ENCODE measurements at regions not wholly inside any gene's neighbourhood (a gene's known extent, or its start where the extent isn't known, plus 50 kb on each side); places are given as distances from the start of the nearest gene placed in this dataset.

DNA sequence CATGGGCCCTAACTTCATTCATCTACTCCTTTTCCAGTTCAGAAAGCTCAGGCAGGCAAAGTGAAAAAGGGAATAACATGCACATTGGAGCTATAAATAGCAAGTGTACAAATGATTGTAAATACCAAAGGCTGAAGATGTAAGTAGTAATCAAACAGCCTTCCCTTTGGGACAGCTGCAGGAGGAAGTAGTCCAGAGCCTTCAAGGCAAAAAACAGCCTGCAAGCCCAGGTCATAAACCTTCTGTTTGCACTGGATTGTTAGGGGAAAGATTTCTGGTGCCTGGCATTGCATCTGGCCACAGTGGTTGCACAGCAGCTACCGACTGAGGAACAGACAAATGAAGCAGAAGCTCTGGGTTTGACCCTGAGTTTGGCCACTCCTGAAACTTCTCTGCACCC lies 98.6 kb upstream of the PMFBP1 start:
- DNase-seq (ENCODE audit: low spot score in 2 of 2), result no peak
- H3K4me3 Mint-ChIP-seq, result no peak overlapping the region
- H3K36me3 Mint-ChIP-seq (ENCODE audit: insufficient read depth), result no peaks in the 10 kb centered on the region
- no peaks in the 10 kb centered on the region for H3K27me3 Mint-ChIP-seq
- ATAC-seq (replicated peaks; ENCODE audit: extremely low read depth, poor library complexity, severe bottlenecking), result no peak
- H3K4me1 Mint-ChIP-seq, result no peaks in the 10 kb centered on the region
- H3K27ac Mint-ChIP-seq (ENCODE audit: low read depth), result no peak overlapping the region
- H3K9me3 Mint-ChIP-seq, result no peaks in the 10 kb centered on the region

DNA sequence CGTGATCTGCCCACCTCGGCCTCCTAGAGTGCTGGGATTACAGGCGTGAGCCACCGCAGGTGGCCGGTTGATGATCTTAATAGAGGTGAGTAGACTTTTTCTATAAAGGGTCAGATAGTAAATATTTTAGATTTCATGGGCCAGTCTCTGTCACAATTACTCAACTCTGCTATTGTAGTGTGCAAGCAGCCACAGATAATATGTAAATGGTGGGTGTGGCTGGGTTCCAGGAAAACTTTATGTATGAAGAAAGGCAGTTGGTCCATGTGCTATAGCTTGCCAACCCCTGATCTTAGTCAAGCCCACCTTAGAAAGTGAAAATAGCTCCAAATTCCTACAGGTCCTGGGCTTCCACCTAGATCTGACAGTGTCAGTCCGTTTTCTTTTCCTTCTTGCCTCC lies 94.9 kb upstream of the PMFBP1 start:
- Mint-ChIP-seq H3K9me3 (no peaks in the 10 kb centered on the region), H3K4me3 (no peak overlapping the region)
- no peak for ATAC-seq (replicated peaks; ENCODE audit: extremely low read depth, poor library complexity, severe bottlenecking)

DNA sequence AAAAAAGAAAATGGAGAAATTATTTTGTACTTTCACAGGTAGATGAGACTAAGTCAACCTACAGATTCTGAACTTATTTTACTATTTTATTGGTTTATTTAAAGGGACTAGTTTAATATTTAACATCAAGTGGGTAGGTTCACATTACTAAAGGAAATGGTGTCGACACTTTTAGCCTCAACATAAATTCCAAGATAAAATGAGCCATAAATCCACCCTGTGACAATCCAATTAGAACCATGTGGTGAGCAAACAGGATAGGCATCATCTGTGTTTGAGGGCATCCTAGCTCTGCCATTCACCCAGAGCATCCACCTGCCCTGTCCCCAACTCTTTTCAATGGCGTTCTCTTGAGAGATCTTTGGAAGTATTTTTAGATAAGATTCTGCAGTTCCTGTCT lies 92.8 kb upstream of the PMFBP1 start:
- H3K36me3 Mint-ChIP-seq (ENCODE audit: insufficient read depth), result no peaks in the 10 kb centered on the region
- DNase-seq (ENCODE audit: low spot score in 2 of 2) (no peak), ATAC-seq (replicated peaks; ENCODE audit: extremely low read depth, poor library complexity, severe bottlenecking) (no peak)
- H3K9me3 Mint-ChIP-seq, result peaks cover under 1% of the 10 kb centered on the region
- no peaks in the 10 kb centered on the region for H3K27me3 Mint-ChIP-seq
- no peaks in the 10 kb centered on the region for H3K4me1 Mint-ChIP-seq
- no peak overlapping the region for H3K4me3 Mint-ChIP-seq
- H3K27ac Mint-ChIP-seq (ENCODE audit: low read depth), result no peak overlapping the region

More for the DNA sequence above, 94.9 kb upstream of the PMFBP1 start:
- Mint-ChIP-seq H3K27me3 (no peaks in the 10 kb centered on the region), H3K27ac (ENCODE audit: low read depth) (no peak overlapping the region), H3K36me3 (ENCODE audit: insufficient read depth) (no peaks in the 10 kb centered on the region), H3K4me1 (no peaks in the 10 kb centered on the region)
- DNase-seq (ENCODE audit: low spot score in 2 of 2), result no peak

DNA sequence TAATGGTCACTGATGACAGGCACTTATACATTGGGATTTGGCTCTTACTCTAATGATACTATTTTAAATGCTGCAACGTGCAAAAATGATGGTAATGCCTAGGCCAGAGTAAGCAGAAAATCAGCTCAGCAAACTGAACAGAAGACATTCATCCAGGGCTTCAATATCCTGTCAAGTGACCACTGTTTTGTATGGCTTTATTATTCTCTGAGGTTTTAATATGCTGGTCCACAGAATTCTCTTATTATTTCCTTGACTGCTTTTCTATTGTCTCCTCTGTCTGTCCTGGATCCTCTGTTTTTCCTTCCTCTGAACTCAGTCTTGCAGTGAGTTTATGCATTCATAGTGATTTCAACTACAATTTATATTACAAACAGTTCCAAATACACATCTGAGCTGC lies 90.8 kb upstream of the PMFBP1 start:
- Mint-ChIP-seq H3K27ac (ENCODE audit: low read depth) (no peak overlapping the region), H3K9me3 (peaks cover 8% of the 10 kb centered on the region)
- no peak for ATAC-seq (replicated peaks; ENCODE audit: extremely low read depth, poor library complexity, severe bottlenecking)

DNA sequence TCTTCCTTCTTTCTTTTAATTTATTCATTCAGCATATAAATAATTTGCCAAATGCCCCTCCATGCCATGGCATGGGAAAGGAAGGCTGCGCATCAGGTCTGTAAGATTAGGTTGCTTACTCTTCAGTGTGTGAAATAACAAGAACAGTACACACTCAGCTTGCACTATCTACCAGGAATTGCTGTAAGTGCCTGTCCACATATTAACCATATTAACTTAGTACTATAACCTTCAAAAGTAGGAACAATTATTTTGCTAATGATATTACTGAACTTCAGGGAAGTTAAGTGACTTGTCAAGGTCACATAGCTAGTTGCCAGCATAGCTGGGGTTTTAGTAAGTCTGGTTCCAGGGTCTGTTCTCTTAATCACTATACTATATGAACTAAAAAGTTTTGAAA lies 89.2 kb upstream of the PMFBP1 start:
- DNase-seq (ENCODE audit: low spot score in 2 of 2), result no peak
- H3K27me3 Mint-ChIP-seq, result no peaks in the 10 kb centered on the region
- no peaks in the 10 kb centered on the region for H3K36me3 Mint-ChIP-seq (ENCODE audit: insufficient read depth)
- peaks cover 8% of the 10 kb centered on the region for H3K9me3 Mint-ChIP-seq
- no peak for ATAC-seq (replicated peaks; ENCODE audit: extremely low read depth, poor library complexity, severe bottlenecking)
- no peak overlapping the region for H3K27ac Mint-ChIP-seq (ENCODE audit: low read depth)
- H3K4me3 Mint-ChIP-seq, result no peak overlapping the region
- H3K4me1 Mint-ChIP-seq, result no peaks in the 10 kb centered on the region

More for the DNA sequence above, 90.8 kb upstream of the PMFBP1 start:
- no peaks in the 10 kb centered on the region for H3K27me3 Mint-ChIP-seq
- no peak overlapping the region for H3K4me3 Mint-ChIP-seq
- no peak for DNase-seq (ENCODE audit: low spot score in 2 of 2)
- no peaks in the 10 kb centered on the region for H3K4me1 Mint-ChIP-seq
- H3K36me3 Mint-ChIP-seq (ENCODE audit: insufficient read depth), result no peaks in the 10 kb centered on the region

DNA sequence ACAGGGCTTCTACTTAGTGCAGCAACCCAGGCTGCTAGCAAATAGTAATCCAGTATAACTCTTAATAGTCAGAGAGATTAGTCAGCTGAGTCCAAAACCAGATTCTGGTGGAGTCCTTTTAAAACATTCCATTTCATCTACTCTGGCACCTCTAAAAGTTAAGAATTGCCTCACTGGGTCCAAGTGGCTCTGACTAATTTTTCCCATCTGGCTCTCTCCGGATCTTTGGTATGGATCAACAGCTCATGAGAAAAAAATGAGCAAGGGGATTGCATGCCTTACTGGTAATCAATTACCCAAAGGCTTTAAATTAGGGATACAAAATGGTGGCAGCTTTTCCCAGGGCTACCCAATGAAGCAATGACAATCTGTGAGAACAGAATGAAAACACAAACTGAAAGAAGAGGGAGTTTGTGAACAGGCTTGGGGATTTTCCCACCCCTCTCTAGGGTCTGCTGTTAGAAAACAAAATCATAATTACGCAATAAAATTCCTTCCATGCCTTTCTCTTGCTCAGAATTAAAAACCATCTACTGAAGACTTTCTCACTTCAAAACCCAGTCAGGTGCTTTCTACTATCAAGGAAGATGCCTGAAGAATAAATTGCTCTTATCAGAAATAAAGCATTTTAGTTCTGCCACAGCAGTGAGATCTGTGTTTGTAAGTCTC lies 84.6 kb upstream of the PMFBP1 start:
- Mint-ChIP-seq H3K27ac (ENCODE audit: low read depth) (no peak overlapping the region), H3K4me3 (no peak overlapping the region), H3K4me1 (no peaks in the 10 kb centered on the region), H3K9me3 (peaks cover 8% of the 10 kb centered on the region), H3K36me3 (ENCODE audit: insufficient read depth) (no peaks in the 10 kb centered on the region), H3K27me3 (peaks cover 6% of the 10 kb centered on the region)
- DNase-seq (ENCODE audit: low spot score in 2 of 2) (no peak), ATAC-seq (replicated peaks; ENCODE audit: extremely low read depth, poor library complexity, severe bottlenecking) (no peak)

DNA sequence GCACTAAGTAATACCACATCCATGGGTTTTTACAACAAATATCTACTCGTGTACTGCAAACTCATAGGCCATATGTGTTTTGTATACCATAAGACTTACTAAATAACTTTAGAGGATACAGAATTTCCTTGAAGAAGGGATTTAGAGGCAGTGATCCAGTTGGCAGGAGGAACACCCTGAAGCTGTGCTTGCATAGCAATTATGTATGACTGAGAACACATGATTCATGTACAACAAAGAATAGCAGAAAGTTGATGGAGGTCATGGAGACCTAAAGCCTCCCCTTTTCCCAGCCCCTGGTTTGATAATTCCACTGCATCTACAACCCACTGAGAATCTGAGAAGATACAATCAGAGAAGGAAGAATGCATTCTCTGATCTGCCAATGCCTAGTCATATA lies 83.8 kb upstream of the PMFBP1 start:
- H3K36me3 Mint-ChIP-seq (ENCODE audit: insufficient read depth), result no peaks in the 10 kb centered on the region
- DNase-seq (ENCODE audit: low spot score in 2 of 2) (no peak), ATAC-seq (replicated peaks; ENCODE audit: extremely low read depth, poor library complexity, severe bottlenecking) (no peak)
- H3K9me3 Mint-ChIP-seq, result peaks cover 8% of the 10 kb centered on the region
- H3K27ac Mint-ChIP-seq (ENCODE audit: low read depth), result no peak overlapping the region
- H3K4me1 Mint-ChIP-seq, result no peaks in the 10 kb centered on the region
- H3K27me3 Mint-ChIP-seq, result peaks cover 6% of the 10 kb centered on the region
- H3K4me3 Mint-ChIP-seq, result no peak overlapping the region

DNA sequence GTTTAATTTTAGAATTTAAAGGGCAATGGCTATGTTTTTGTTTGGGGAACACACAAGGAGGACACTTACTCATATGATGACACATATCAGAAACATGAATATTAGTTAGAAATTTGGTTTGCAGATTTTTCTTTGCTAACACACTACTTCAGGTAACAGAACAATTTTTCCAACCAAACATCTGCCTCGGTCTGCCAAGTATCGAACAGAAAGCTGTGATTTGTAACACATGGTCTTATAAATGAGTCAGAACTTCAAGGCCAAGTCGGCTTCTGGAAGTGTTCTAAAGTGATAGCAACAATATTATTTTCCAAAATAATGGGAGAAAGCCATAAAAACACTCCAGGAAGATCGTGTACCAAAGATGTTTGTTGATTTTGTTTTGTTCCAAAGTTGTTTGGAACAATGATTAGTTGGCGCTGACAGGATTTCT lies 75.9 kb upstream of the PMFBP1 start:
- no peak for DNase-seq (ENCODE audit: low spot score in 2 of 2)
- H3K4me3 Mint-ChIP-seq, result no peak overlapping the region

DNA sequence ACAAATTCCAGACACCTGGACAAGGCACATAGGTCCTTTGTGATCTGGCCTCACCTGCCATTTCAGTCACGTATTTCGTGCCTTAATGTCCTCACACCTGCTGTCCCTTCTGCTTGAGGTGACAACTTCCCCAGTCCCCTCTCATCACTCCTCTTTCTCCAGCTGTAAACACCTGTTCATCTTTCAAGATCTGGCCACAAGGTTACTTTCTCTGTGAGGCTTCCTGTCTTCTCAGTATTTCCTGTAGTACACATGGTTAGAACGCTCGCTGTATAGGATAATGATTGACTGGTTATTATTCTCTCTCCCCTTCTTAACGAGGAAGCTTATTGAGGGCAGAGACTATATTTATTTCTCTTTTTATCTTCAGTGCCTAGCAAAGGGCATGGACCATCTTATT lies 74.5 kb upstream of the PMFBP1 start:
- no peak overlapping the region for H3K27ac Mint-ChIP-seq (ENCODE audit: low read depth)
- no peak for DNase-seq (ENCODE audit: low spot score in 2 of 2)
- no peak overlapping the region for H3K4me3 Mint-ChIP-seq

More for the DNA sequence above, 75.9 kb upstream of the PMFBP1 start:
- ATAC-seq (replicated peaks; ENCODE audit: extremely low read depth, poor library complexity, severe bottlenecking), result no peak
- Mint-ChIP-seq H3K36me3 (ENCODE audit: insufficient read depth) (no peaks in the 10 kb centered on the region), H3K9me3 (no peaks in the 10 kb centered on the region), H3K27ac (ENCODE audit: low read depth) (no peak overlapping the region), H3K27me3 (peaks cover 6% of the 10 kb centered on the region), H3K4me1 (no peaks in the 10 kb centered on the region)

DNA sequence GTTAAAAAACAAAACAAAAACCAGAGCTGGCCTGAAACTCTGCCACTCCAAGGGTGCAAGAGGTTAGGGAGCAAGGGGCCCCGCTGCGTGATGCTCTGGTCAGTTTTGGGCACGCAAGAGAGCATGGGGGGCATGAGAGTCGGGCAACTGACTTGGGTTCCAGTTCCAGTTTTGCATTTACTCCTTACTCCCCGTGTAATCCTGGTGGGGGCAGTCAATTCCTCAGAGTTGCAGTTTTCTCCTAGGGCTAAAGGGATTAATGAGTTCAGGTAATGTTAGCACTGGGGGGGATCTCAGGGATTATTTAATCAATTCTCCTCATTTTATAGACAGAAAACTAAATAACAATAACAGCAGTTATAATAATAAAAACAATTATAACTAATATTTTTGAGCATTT lies 72.9 kb upstream of the PMFBP1 start:
- no peaks in the 10 kb centered on the region for H3K9me3 Mint-ChIP-seq

More for the DNA sequence above, 74.5 kb upstream of the PMFBP1 start:
- Mint-ChIP-seq H3K27me3 (no peaks in the 10 kb centered on the region), H3K9me3 (no peaks in the 10 kb centered on the region), H3K36me3 (ENCODE audit: insufficient read depth) (no peaks in the 10 kb centered on the region), H3K4me1 (no peaks in the 10 kb centered on the region)
- no peak for ATAC-seq (replicated peaks; ENCODE audit: extremely low read depth, poor library complexity, severe bottlenecking)

DNA sequence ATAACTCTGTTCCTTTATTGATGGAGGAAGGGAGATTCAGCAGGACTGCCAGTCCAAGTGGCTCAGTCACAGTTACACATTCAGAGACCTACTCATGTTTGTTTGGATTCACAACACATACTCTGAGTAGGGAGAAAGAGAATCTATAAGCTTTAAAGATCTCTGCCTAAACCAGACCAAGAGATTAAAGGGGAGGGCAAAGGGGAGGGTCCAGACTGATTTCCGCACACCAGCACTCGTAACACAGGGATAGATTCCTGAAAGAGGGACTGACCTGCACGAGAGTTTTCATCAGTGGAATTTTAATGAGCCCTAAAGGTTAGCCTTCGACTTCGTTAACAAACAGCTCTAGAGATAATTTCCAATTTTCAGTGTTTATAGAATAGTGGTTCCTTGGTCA lies 71.7 kb upstream of the PMFBP1 start:
- H3K27ac Mint-ChIP-seq (ENCODE audit: low read depth), result no peak overlapping the region
- no peak for DNase-seq (ENCODE audit: low spot score in 2 of 2)
- H3K27me3 Mint-ChIP-seq, result no peaks in the 10 kb centered on the region
- H3K4me1 Mint-ChIP-seq, result no peaks in the 10 kb centered on the region
- ATAC-seq (replicated peaks; ENCODE audit: extremely low read depth, poor library complexity, severe bottlenecking), result no peak
- no peak overlapping the region for H3K4me3 Mint-ChIP-seq
- H3K9me3 Mint-ChIP-seq, result no peaks in the 10 kb centered on the region
- H3K36me3 Mint-ChIP-seq (ENCODE audit: insufficient read depth), result no peaks in the 10 kb centered on the region

More for the DNA sequence above, 72.9 kb upstream of the PMFBP1 start:
- Mint-ChIP-seq H3K4me1 (no peaks in the 10 kb centered on the region), H3K36me3 (ENCODE audit: insufficient read depth) (no peaks in the 10 kb centered on the region), H3K4me3 (no peak overlapping the region), H3K27ac (ENCODE audit: low read depth) (no peak overlapping the region), H3K27me3 (no peaks in the 10 kb centered on the region)
- ATAC-seq (replicated peaks; ENCODE audit: extremely low read depth, poor library complexity, severe bottlenecking) (no peak), DNase-seq (ENCODE audit: low spot score in 2 of 2) (no peak)

DNA sequence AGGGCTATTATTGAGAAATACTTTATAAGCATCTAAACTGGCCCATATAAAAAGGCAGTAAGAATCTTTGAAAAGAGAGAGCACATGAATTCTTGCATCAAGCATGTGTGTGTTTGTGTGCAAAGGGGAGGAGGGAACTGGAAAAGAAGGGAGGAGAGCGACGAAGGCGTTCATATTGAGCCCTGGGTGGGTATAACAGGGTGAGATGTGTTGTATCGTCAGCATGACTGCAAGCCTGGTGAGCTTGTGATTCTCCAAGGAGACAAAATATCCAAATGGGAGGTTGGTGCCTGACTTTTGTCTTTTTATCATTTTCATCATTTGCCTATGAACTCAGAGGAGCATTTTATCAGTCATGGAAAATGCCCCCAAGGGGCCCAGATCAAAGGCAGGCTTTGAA lies 70.8 kb upstream of the PMFBP1 start:
- H3K36me3 Mint-ChIP-seq (ENCODE audit: insufficient read depth), result no peaks in the 10 kb centered on the region
- H3K27ac Mint-ChIP-seq (ENCODE audit: low read depth), result no peak overlapping the region
- no peak overlapping the region for H3K4me3 Mint-ChIP-seq
- no peaks in the 10 kb centered on the region for H3K4me1 Mint-ChIP-seq
- DNase-seq (ENCODE audit: low spot score in 2 of 2), result no peak
- ATAC-seq (replicated peaks; ENCODE audit: extremely low read depth, poor library complexity, severe bottlenecking), result no peak
- no peaks in the 10 kb centered on the region for H3K27me3 Mint-ChIP-seq
- H3K9me3 Mint-ChIP-seq, result no peaks in the 10 kb centered on the region

DNA sequence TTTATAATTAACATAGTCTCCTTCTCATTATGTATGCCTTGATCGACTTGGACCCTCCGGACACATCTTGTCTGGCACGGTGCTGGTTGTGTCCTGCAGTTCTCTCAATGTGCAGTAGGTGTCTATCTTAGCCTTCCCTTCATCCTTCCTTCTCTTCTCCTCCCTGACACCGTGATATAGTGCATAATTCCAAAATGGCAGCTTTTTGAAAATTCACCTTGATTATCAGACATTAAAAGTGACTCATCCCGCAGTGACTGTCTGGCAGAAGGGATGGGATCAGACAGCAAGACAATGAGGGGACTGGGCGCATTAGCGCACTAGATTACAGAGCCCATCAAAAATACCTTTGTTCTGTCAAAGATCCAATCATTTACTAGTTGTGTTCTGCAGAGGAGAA lies 70.0 kb upstream of the PMFBP1 start:
- no peak overlapping the region for H3K27ac Mint-ChIP-seq (ENCODE audit: low read depth)
- DNase-seq (ENCODE audit: low spot score in 2 of 2) (no peak), ATAC-seq (replicated peaks; ENCODE audit: extremely low read depth, poor library complexity, severe bottlenecking) (no peak)
- no peaks in the 10 kb centered on the region for H3K4me1 Mint-ChIP-seq
- H3K27me3 Mint-ChIP-seq, result no peaks in the 10 kb centered on the region
- no peaks in the 10 kb centered on the region for H3K36me3 Mint-ChIP-seq (ENCODE audit: insufficient read depth)
- H3K4me3 Mint-ChIP-seq, result no peak overlapping the region
- no peaks in the 10 kb centered on the region for H3K9me3 Mint-ChIP-seq
